Heart right ventricle (tissue), 16 donors: ENCODE measurements at regions not wholly inside any gene's neighbourhood (a gene's known extent, or its start where the extent isn't known, plus 50 kb on each side); places are given as distances from the start of the nearest gene placed in this dataset.
A peak's percentile ranks its signal among the peaks of the same experiment; 100 is the strongest.

Experiments
- ATAC-seq, 8 donors: fragments of 200-7000 bp; cut with Tn5 transposase; one replicate each; pipeline ENCODE4 v1.9.1; 2020; ENCODE audit warnings: mild to moderate bottlenecking in 8 of 8, moderate library complexity in 8 of 8, moderate number of reproducible peaks in 1 of 8
- DNase-seq, 2 donors: peaks; one replicate each; pipeline ENCODE4 v3.0.0-alpha.2; 2020
- H3K27ac ChIP-seq, 10 donors: fragments of 200-600 bp; sonication (generic) in 2 of 10; one replicate each; pipeline versions ENCODE4 v1.5.0 to v1.8.0; 2020 to 2022; ENCODE audit warnings: mild to moderate bottlenecking in 3 of 10
- H3K27me3 ChIP-seq, 7 donors: fragments of 200-600 bp; one replicate each; pipeline ENCODE4 v1.8.0; 2021 to 2022; ENCODE audit warnings: mild to moderate bottlenecking in 2 of 7
- H3K36me3 ChIP-seq, 9 donors: fragments of 200-600 bp; sonication (generic) in 1 of 9; one replicate each; pipeline versions ENCODE4 v1.5.0 to v1.8.0; 2020 to 2022; ENCODE audit warnings: mild to moderate bottlenecking in 2 of 9
- H3K4me1 ChIP-seq, 9 donors: fragments of 200-600 bp; sonication (generic) in 1 of 9; one replicate each; pipeline versions ENCODE4 v1.5.0 to v1.8.0; 2020 to 2022; ENCODE audit warnings: mild to moderate bottlenecking in 4 of 9
- H3K4me3 ChIP-seq, 10 donors: fragments of 200-600 bp; sonication (generic) in 2 of 10; one replicate each; pipeline versions ENCODE4 v1.5.0 to v1.8.0; 2020 to 2022; ENCODE audit warnings: mild to moderate bottlenecking in 7 of 10, moderate library complexity in 2 of 10
- H3K9me3 ChIP-seq, 11 donors: fragments of 200-600 bp in 10 of 11; sonication (generic) in 2 of 11; one replicate each; pipeline versions ENCODE4 v1.5.0 to v1.8.0; 2013 to 2022; ENCODE audit warnings: mild to moderate bottlenecking in 2 of 11, control low read depth in 1 of 11, moderate library complexity in 1 of 11
- CTCF ChIP-seq, 9 donors: fragments of 200-600 bp; sonication (generic) in 2 of 9; IDR thresholded peaks; one replicate each; pipeline versions ENCODE4 v1.5.0 to v1.8.0; 2021 to 2022; ENCODE audit warnings: antibody characterized with exemption in 9 of 9, mild to moderate bottlenecking in 5 of 9, moderate library complexity in 1 of 9
- WGBS, 2 donors: extraction: QIAGEN DNeasy Blood & Tissue Kit; methylation state at CpG; one replicate each; pipeline ENCODE4 v1.1.7; 2013; ENCODE audit warnings: inconsistent platforms in 1 of 2; 5-methylcytosine and 5-hydroxymethylcytosine counted together
- intact Hi-C, 10 donors: fragments of 100-400 bp; cut with DNase I; formaldehyde crosslinking; loops; one replicate each; pipeline versions ENCODE4 v1.11.1 to v1.14.2; 2022
- donor health status: Arrhythmogenic right ventricular cardiomyopathy.
- donor health status: ischemic (EF 13 %, LVEDD 7.1; RV severe dilation, severe dysfunction).
- donor health status: healthy with polysubstance abuse.
- donor health status: DM: no; HTN: yes; CAD: no.
- donor health status: DM: no; HTN: no; CAD: no.
- donor health status: ischemic (EF 25% LVEDD 6.9; RV normal size, moderate dysfunction).
- donor health status: ischemic (EF 25% LVEDD 5.7; RV mildly dilated, moderate dysfunction).
- donor health status: healthy.
- donor health status: DM: yes; HTN: yes; CAD: no.
- donor health status: Ischemic cardiomyopathy.
- donor health status: ischemic (EF 35%, LVEDD 5.7; RV mildly dilated, moderate dysfunction).
- donor health status: nonischemic (EF 11% LVEDD 7.7; RV severe dilation, severe dysfunction).
- donor health status: DM: yes; HTN: yes; CAD: no.
- donor health status: PGD.
- donor health status: ischemic (EF 29% LVEDD 5.4; RV normal size, mild dysfunction).
- donor health status: nonischemic (EF 23%, LVEDD 6.1; RV moderate dilation, normal function).

- Histone ChIP-seq H3K27me3 (peaks cover 0 to 4% (median 0%) of the 10 kb centered on the region in 7 donors), H3K4me3 (no peak overlapping the region), H3K27ac (no peak overlapping the region), H3K36me3 (no peaks in the 10 kb centered on the region), H3K9me3 (no peaks in the 10 kb centered on the region), H3K4me1 (no peaks in the 10 kb centered on the region)
- intact Hi-C loops = no loop called here
- TF ChIP-seq CTCF (IDR thresholded peaks at IDR 0.05) = no peak
- ATAC-seq (no peak), DNase-seq (no peak)
- 85 to 87% methylated on average over 11 of the region's 11 CpGs for WGBS, 2 donors
Observed at GRCh38 chr2:18213986-18214385, 335.5 kb downstream of the KCNS3 start.

- TF ChIP-seq CTCF (IDR thresholded peaks at IDR 0.05) = no peak
- no peak overlapping the region for H3K4me3 ChIP-seq
- H3K36me3 ChIP-seq = no peaks in the 10 kb centered on the region
- intact Hi-C loops = no loop called here
- H3K9me3 ChIP-seq = no peaks in the 10 kb centered on the region
- ATAC-seq (peak in 2 of 8 donors; percentile 53 to 64), DNase-seq (no peak)
- WGBS, 2 donors = 75 to 85% methylated on average over 4 of the region's 4 CpGs
- H3K27me3 ChIP-seq = peaks cover 0 to 4% (median 0%) of the 10 kb centered on the region in 7 donors
- no peaks in the 10 kb centered on the region for H3K4me1 ChIP-seq
- H3K27ac ChIP-seq = no peak overlapping the region
Observed at GRCh38 chr2:18209934-18210639, 331.6 kb downstream of the KCNS3 start.

GRCh38 chr2:18208956-18209355 lies 330.5 kb downstream of the KCNS3 start:
- Histone ChIP-seq H3K4me3 (no peak overlapping the region), H3K36me3 (no peaks in the 10 kb centered on the region), H3K9me3 (no peaks in the 10 kb centered on the region), H3K4me1 (no peaks in the 10 kb centered on the region), H3K27me3 (peaks cover 0 to 2% (median 0%) of the 10 kb centered on the region in 7 donors), H3K27ac (no peak overlapping the region)
- WGBS, 2 donors = 55 to 64% methylated on average over 1 of the region's 1 CpG
- no peak for DNase-seq
- intact Hi-C loops = no loop called here
- no peak for ATAC-seq
- TF ChIP-seq CTCF (IDR thresholded peaks at IDR 0.05) = no peak

- no peak overlapping the region for H3K27ac ChIP-seq
- H3K27me3 ChIP-seq = peaks cover 0 to 2% (median 0%) of the 10 kb centered on the region in 7 donors
- ATAC-seq = no peak
- TF ChIP-seq CTCF (IDR thresholded peaks at IDR 0.05) = no peak
- DNase-seq = no peak
- intact Hi-C loops = no loop called here
- no peak overlapping the region for H3K4me3 ChIP-seq
- WGBS, 2 donors = 84 to 88% methylated on average over 1 of the region's 1 CpG
- no peaks in the 10 kb centered on the region for H3K9me3 ChIP-seq
- no peaks in the 10 kb centered on the region for H3K4me1 ChIP-seq
- H3K36me3 ChIP-seq = no peaks in the 10 kb centered on the region
Observed at GRCh38 chr2:18200771-18201170, 322.3 kb downstream of the KCNS3 start.
